ENCODE measurements at regions not wholly inside any gene's neighbourhood (a gene's known extent, or its start where the extent isn't known, plus 50 kb on each side); places are given as distances from the start of the nearest gene placed in this dataset.

- H3K36me3 Mint-ChIP-seq = no peaks in the 10 kb centered on the region
- no peak for DNase-seq (ENCODE audit: low spot score in 2 of 2)
- no peak overlapping the region for H3K27ac Mint-ChIP-seq
- ATAC-seq = no peak
- H3K9me3 Mint-ChIP-seq = no peaks in the 10 kb centered on the region
Measured at GRCh38 chr1:157292809-157293564, 154.8 kb upstream of the ETV3 start.

- H3K9me3 Mint-ChIP-seq = no peaks in the 10 kb centered on the region
- no peak overlapping the region for H3K27ac Mint-ChIP-seq
- DNase-seq (ENCODE audit: low spot score in 2 of 2) = no peak
- H3K36me3 Mint-ChIP-seq = no peaks in the 10 kb centered on the region
- no peak for ATAC-seq
Measured at GRCh38 chr1:157292302-157292701, 154.1 kb upstream of the ETV3 start.

GRCh38 chr1:157291083-157291482 is 152.9 kb upstream of the ETV3 start:
- ATAC-seq (no peak), DNase-seq (ENCODE audit: low spot score in 2 of 2) (no peak)
- H3K27ac Mint-ChIP-seq = no peak overlapping the region
- H3K36me3 Mint-ChIP-seq = no peaks in the 10 kb centered on the region
- H3K9me3 Mint-ChIP-seq = no peaks in the 10 kb centered on the region

DNA sequence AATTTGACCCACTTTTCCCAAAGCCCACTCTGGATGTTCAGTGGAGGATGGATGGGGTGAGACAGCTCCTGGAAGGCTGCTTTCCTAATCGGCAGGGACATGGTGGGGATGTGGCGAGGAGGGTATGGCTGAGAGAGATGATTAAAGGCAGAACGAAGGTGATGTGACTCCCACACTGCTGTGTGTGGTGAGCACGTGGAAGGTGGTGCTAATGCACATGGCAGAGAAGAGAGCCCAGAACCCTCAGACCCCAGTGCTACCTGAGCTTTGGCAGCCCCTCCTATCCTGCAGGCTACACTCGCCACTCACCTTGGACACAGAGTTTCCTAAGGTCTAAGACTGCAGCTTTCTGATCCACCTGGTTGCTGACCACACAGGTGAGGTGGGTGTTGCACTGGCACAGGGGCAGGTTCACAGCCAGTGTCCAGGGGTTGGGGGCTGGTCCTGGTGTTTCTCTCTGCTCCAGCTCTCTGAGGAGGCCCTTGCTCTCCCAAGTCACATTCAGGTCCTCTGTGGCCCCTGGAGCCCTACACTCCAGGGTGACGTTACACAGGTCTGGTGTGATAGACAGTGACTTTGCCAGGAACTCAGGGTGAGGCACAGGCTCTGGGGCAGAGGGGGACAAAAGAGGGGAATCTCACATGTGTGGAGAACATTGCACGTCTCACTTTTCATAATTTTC is 151.4 kb upstream of the ETV3 start:
- ATAC-seq (no peak), DNase-seq (ENCODE audit: low spot score in 2 of 2) (no peak)
- Mint-ChIP-seq H3K27ac (no peak overlapping the region), H3K36me3 (no peaks in the 10 kb centered on the region), H3K9me3 (no peaks in the 10 kb centered on the region)

- DNase-seq (ENCODE audit: low spot score in 2 of 2) (no peak), ATAC-seq (no peak)
- Mint-ChIP-seq H3K36me3 (no peaks in the 10 kb centered on the region), H3K27ac (no peak overlapping the region), H3K9me3 (no peaks in the 10 kb centered on the region)
Measured at GRCh38 chr1:157288996-157289395, 150.8 kb upstream of the ETV3 start.

- Mint-ChIP-seq H3K36me3 (no peaks in the 10 kb centered on the region), H3K27ac (no peak overlapping the region), H3K9me3 (no peaks in the 10 kb centered on the region)
- DNase-seq (ENCODE audit: low spot score in 2 of 2) (no peak), ATAC-seq (no peak)
Measured at GRCh38 chr1:157288492-157288891, 150.3 kb upstream of the ETV3 start.

GRCh38 chr1:157288006-157288405 is 149.8 kb upstream of the ETV3 start:
- H3K36me3 Mint-ChIP-seq = no peaks in the 10 kb centered on the region
- ATAC-seq = no peak
- no peak for DNase-seq (ENCODE audit: low spot score in 2 of 2)
- H3K27ac Mint-ChIP-seq = no peak overlapping the region
- H3K9me3 Mint-ChIP-seq = no peaks in the 10 kb centered on the region

DNA sequence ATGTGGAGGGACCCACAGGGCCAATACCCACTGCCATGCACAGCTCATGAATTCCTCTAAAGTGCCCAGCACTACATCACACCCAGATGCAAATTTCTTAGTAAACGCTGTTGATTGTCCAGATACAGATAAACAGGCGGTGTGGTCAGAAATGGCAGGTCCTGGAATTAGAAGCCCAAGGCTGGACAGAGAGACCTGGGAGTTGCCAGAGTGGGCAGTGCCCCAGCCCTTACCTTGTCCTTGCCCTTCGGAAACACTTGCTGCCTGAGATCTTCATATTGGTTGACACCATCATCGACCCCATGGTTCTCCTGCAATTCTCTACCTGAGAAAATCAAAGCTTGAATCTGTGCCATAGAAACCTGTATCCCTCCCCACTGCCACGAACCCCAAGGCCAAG is 149.3 kb upstream of the ETV3 start:
- no peaks in the 10 kb centered on the region for H3K36me3 Mint-ChIP-seq
- ATAC-seq = no peak
- no peaks in the 10 kb centered on the region for H3K9me3 Mint-ChIP-seq
- no peak overlapping the region for H3K27ac Mint-ChIP-seq
- DNase-seq (ENCODE audit: low spot score in 2 of 2) = no peak

- Mint-ChIP-seq H3K9me3 (no peaks in the 10 kb centered on the region), H3K27ac (no peak overlapping the region), H3K36me3 (no peaks in the 10 kb centered on the region)
- ATAC-seq = no peak
- no peak for DNase-seq (ENCODE audit: low spot score in 2 of 2)
Measured at GRCh38 chr1:157286646-157287420, 148.6 kb upstream of the ETV3 start.

GRCh38 chr1:157286096-157286495 is 147.9 kb upstream of the ETV3 start:
- H3K27ac Mint-ChIP-seq = no peak overlapping the region
- no peak for DNase-seq (ENCODE audit: low spot score in 2 of 2)
- H3K36me3 Mint-ChIP-seq = no peaks in the 10 kb centered on the region
- no peaks in the 10 kb centered on the region for H3K9me3 Mint-ChIP-seq
- ATAC-seq = no peak

DNA sequence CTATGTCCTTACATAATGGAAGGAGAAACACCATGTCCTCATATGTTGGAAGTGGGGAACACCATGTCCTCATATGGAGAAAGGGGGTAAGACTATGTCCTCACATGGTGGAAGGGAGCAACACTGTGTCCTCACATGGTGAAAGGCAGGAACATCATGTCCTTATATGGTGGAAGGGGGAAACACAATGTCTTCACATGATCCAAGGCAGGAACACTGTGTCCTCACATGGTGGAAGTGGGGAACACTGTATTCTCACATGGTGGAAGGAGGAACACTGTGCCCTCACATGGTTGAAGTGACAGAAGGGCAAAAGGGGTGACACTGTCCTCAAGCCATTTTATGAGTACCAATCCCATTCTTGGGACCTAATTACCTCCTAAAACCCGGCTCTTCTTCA is 146.3 kb upstream of the ETV3 start:
- DNase-seq (ENCODE audit: low spot score in 2 of 2) (no peak), ATAC-seq (no peak)
- Mint-ChIP-seq H3K36me3 (no peaks in the 10 kb centered on the region), H3K9me3 (no peaks in the 10 kb centered on the region), H3K27ac (no peak overlapping the region)

GRCh38 chr1:157279802-157280140 is 141.6 kb upstream of the ETV3 start:
- no peak for DNase-seq (ENCODE audit: low spot score in 2 of 2)
- Mint-ChIP-seq H3K36me3 (no peaks in the 10 kb centered on the region), H3K9me3 (no peaks in the 10 kb centered on the region), H3K27ac (no peak overlapping the region)
- ATAC-seq = no peak

DNA sequence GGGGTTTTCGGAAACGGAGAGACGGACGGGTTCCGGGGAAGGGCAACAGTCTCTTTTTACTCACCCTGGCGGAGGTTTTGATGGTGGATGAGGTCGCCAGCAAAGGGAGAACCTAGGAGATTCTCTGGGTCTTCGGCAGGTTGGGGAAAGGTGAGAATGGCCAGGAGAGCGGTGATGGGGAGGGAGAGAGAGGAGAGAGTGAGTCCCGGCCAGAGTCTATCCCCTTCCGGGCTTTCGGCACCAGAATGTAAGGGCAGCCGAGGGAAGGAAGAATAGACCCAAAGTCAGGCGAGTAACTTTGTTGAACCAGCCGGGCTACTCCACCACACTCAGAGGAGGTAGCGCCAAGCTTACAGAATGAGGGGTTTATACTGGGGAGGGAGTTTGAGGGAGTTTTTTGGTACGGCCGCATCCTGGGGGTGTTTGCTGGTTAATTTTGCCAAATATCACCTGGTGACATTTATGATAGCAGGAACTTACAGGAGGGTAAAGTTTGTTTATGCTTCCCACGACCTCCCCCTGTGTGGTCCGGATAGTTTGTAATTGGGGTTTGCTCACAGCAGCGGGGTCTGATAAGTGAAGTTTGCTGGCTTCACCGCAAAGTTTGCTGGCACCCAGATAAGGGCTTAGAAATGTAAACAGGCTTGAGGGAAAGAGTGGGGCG is 141.1 kb upstream of the ETV3 start:
- no peak for DNase-seq (ENCODE audit: low spot score in 2 of 2)
- H3K27ac Mint-ChIP-seq = no peak overlapping the region
- H3K9me3 Mint-ChIP-seq = no peaks in the 10 kb centered on the region
- H3K36me3 Mint-ChIP-seq = no peaks in the 10 kb centered on the region
- ATAC-seq = no peak

- no peak for DNase-seq (ENCODE audit: low spot score in 2 of 2)
- no peak for ATAC-seq
Measured at GRCh38 chr1:157278383-157279137, 140.4 kb upstream of the ETV3 start.

DNA sequence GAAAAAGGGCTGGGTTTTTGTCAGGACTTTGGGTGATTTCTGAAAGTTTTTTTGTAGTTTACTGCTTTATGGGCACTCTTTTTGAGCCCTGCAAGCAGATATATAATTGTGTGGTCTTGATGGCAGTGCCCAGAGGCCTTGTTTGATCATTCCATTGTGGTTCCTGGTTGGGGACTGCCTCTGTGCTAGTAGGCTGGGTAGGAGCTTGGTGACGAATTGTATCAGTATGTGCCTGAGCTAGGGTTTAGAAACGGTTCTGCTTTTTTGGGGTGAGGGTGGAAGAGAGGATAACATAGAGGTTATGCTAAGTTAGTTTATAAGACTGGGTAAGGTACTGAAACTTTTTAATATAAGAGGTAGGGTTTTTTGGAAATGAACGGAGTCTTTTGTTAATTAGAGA is 139.7 kb upstream of the ETV3 start:
- H3K27ac Mint-ChIP-seq = no peak overlapping the region
- H3K9me3 Mint-ChIP-seq = no peaks in the 10 kb centered on the region
- no peaks in the 10 kb centered on the region for H3K36me3 Mint-ChIP-seq
- DNase-seq (ENCODE audit: low spot score in 2 of 2) (no peak), ATAC-seq (no peak)

More at GRCh38 chr1:157278383-157279137, 140.4 kb upstream of the ETV3 start:
- Mint-ChIP-seq H3K36me3 (no peaks in the 10 kb centered on the region), H3K27ac (no peak overlapping the region), H3K9me3 (no peaks in the 10 kb centered on the region)

DNA sequence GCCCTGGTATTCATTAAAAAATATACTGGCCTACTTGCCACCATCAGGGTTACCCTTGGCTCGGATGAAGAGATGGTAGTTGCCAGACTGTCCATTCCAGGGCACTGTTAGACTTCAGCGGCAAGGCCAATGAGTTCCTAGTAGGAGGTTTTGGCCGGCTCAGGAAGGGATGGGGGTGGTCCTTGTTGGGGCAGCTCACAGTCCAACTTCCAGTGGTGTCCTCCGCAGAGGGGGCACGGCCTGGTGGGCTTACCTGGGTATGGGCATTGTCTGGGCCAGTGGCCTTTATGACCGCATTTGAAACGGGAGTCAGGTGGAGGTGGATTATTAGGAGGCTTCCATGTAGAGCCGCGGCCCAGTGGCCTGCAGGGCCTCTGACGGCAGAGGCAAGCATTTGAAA is 139.1 kb upstream of the ETV3 start:
- ATAC-seq = no peak
- no peaks in the 10 kb centered on the region for H3K9me3 Mint-ChIP-seq
- no peak overlapping the region for H3K27ac Mint-ChIP-seq
- no peak for DNase-seq (ENCODE audit: low spot score in 2 of 2)
- no peaks in the 10 kb centered on the region for H3K36me3 Mint-ChIP-seq
